ENCODE measurements at regions not wholly inside any gene's neighbourhood (a gene's known extent, or its start where the extent isn't known, plus 50 kb on each side); places are given as distances from the start of the nearest gene placed in this dataset.
"Not testable (repeated sequence)": the region's sequence is repeated elsewhere in the genome, so short reads cannot be mapped to it uniquely, and the experiment has no call there.

- H3F3A ChIP-seq (ENCODE audit: low read length, unreplicated experiment): no peaks in the 10 kb centered on the region
- no peaks in the 10 kb centered on the region for H3K27me3 ChIP-seq (ENCODE audit: low read length)
- intact Hi-C loops (cut with micrococcal nuclease): no loop called here
- BruUV-seq (replicated peaks): no TSS peak
- no peaks in the 10 kb centered on the region for H3K79me2 ChIP-seq (ENCODE audit: low read length)
- H3K9me2 ChIP-seq (replicated peaks; ENCODE audit: low read length): no peaks in the 10 kb centered on the region
- H2AFZ ChIP-seq (ENCODE audit: low read length): no peak overlapping the region
- POLR2A ChIA-PET (ENCODE audit: unreplicated experiment): no interaction called here
- no peaks in the 10 kb centered on the region for H4K20me1 ChIP-seq (ENCODE audit: low read length)
- no peak overlapping the region for H3K4me3 ChIP-seq (ENCODE audit: low read length)
- no peak for DNase-seq
- no peaks in the 10 kb centered on the region for H3K4me1 ChIP-seq (ENCODE audit: insufficient read depth, low read length)
- no peak overlapping the region for H3K27ac ChIP-seq (ENCODE audit: low read length)
- CTCF ChIA-PET: no interaction called here
- no peaks in the 10 kb centered on the region for H3K9me3 ChIP-seq (ENCODE audit: low read length)
- H3K4me2 ChIP-seq (ENCODE audit: low read length): no peak overlapping the region
- no peak for TF ChIP-seq EZH2 (IDR thresholded peaks at IDR 0.05; ENCODE audit: low read length, unreplicated experiment)
- no peak for TF ChIP-seq EZH2phosphoT487 (IDR thresholded peaks at IDR 0.05; ENCODE audit: borderline replicate concordance, low read length)
- no peak for TF ChIP-seq CTCF (conservative IDR thresholded peaks at IDR 0.05; ENCODE audit: low read depth, low read length)
- no peak for ATAC-seq
- no peak overlapping the region for H3K9ac ChIP-seq (ENCODE audit: low read length)
- no peaks in the 10 kb centered on the region for H3K36me3 ChIP-seq (ENCODE audit: low read depth, low read length)
These were observed 103.8 kb downstream of the SHOX start for GRCh38 chrX:734362-734761.

GRCh38 chrX:733961-734360 lies 103.4 kb downstream of the SHOX start:
- DNase-seq (no peak), ATAC-seq (no peak)
- intact Hi-C loops (cut with micrococcal nuclease): no loop called here
- Histone ChIP-seq H4K20me1 (ENCODE audit: low read length) (no peaks in the 10 kb centered on the region), H3K27me3 (ENCODE audit: low read length) (no peaks in the 10 kb centered on the region), H3K4me1 (ENCODE audit: insufficient read depth, low read length) (no peaks in the 10 kb centered on the region), H3K9ac (ENCODE audit: low read length) (no peak overlapping the region), H3K4me2 (ENCODE audit: low read length) (no peak overlapping the region), H3K4me3 (ENCODE audit: low read length) (no peak overlapping the region), H3K79me2 (ENCODE audit: low read length) (no peaks in the 10 kb centered on the region), H3K27ac (ENCODE audit: low read length) (no peak overlapping the region), H3K36me3 (ENCODE audit: low read depth, low read length) (no peaks in the 10 kb centered on the region), H2AFZ (ENCODE audit: low read length) (no peak overlapping the region), H3F3A (ENCODE audit: low read length, unreplicated experiment) (no peaks in the 10 kb centered on the region), H3K9me3 (ENCODE audit: low read length) (no peaks in the 10 kb centered on the region), H3K9me2 (replicated peaks; ENCODE audit: low read length) (no peaks in the 10 kb centered on the region)
- no TSS peak for BruUV-seq (replicated peaks)
- no peak for TF ChIP-seq EZH2phosphoT487 (IDR thresholded peaks at IDR 0.05; ENCODE audit: borderline replicate concordance, low read length)
- no peak for TF ChIP-seq EZH2 (IDR thresholded peaks at IDR 0.05; ENCODE audit: low read length, unreplicated experiment)
- no peak for TF ChIP-seq CTCF (conservative IDR thresholded peaks at IDR 0.05; ENCODE audit: low read depth, low read length)
- ChIA-PET CTCF (no interaction called here), POLR2A (ENCODE audit: unreplicated experiment) (no interaction called here)

GRCh38 chrX:729583-730409 lies 99.2 kb downstream of the SHOX start:
- TF ChIP-seq EZH2 (IDR thresholded peaks at IDR 0.05; ENCODE audit: low read length, unreplicated experiment): no peak
- no peak for TF ChIP-seq EZH2phosphoT487 (IDR thresholded peaks at IDR 0.05; ENCODE audit: borderline replicate concordance, low read length)
- TF ChIP-seq CTCF (conservative IDR thresholded peaks at IDR 0.05; ENCODE audit: low read depth, low read length): no peak
- H3F3A ChIP-seq (ENCODE audit: low read length, unreplicated experiment): no peaks in the 10 kb centered on the region
- no peak overlapping the region for H2AFZ ChIP-seq (ENCODE audit: low read length)
- H3K4me3 ChIP-seq (ENCODE audit: low read length): no peak overlapping the region
- ChIA-PET POLR2A (ENCODE audit: unreplicated experiment) (no interaction called here), CTCF (no interaction called here)
- no peaks in the 10 kb centered on the region for H3K4me1 ChIP-seq (ENCODE audit: insufficient read depth, low read length)
- H3K9ac ChIP-seq (ENCODE audit: low read length): no peak overlapping the region
- no peaks in the 10 kb centered on the region for H3K27me3 ChIP-seq (ENCODE audit: low read length)
- H3K9me3 ChIP-seq (ENCODE audit: low read length): no peaks in the 10 kb centered on the region
- BruUV-seq (replicated peaks): no TSS peak
- H3K4me2 ChIP-seq (ENCODE audit: low read length): no peak overlapping the region
- no peaks in the 10 kb centered on the region for H3K9me2 ChIP-seq (replicated peaks; ENCODE audit: low read length)
- DNase-seq (no peak), ATAC-seq (no peak)
- intact Hi-C loops (cut with micrococcal nuclease): no loop called here
- no peaks in the 10 kb centered on the region for H3K36me3 ChIP-seq (ENCODE audit: low read depth, low read length)
- H3K27ac ChIP-seq (ENCODE audit: low read length): no peak overlapping the region
- no peaks in the 10 kb centered on the region for H4K20me1 ChIP-seq (ENCODE audit: low read length)
- H3K79me2 ChIP-seq (ENCODE audit: low read length): no peaks in the 10 kb centered on the region

GRCh38 chrX:729101-729500 lies 98.5 kb downstream of the SHOX start:
- H3K79me2 ChIP-seq (ENCODE audit: low read length); H3F3A ChIP-seq (ENCODE audit: low read length, unreplicated experiment); H3K36me3 ChIP-seq (ENCODE audit: low read depth, low read length); CTCF ChIA-PET; H3K4me3 ChIP-seq (ENCODE audit: low read length); H3K9ac ChIP-seq (ENCODE audit: low read length); H4K20me1 ChIP-seq (ENCODE audit: low read length); POLR2A ChIA-PET (ENCODE audit: unreplicated experiment); H3K4me1 ChIP-seq (ENCODE audit: insufficient read depth, low read length); H3K4me2 ChIP-seq (ENCODE audit: low read length); H3K9me2 ChIP-seq (replicated peaks; ENCODE audit: low read length); intact Hi-C loops (cut with micrococcal nuclease); H3K9me3 ChIP-seq (ENCODE audit: low read length); DNase-seq; BruUV-seq (replicated peaks); H2AFZ ChIP-seq (ENCODE audit: low read length); H3K27me3 ChIP-seq (ENCODE audit: low read length); ATAC-seq; H3K27ac ChIP-seq (ENCODE audit: low read length): not testable (repeated sequence)

Measured in PC-3 (cell line).